ENCODE measurements at regions not wholly inside any gene's neighbourhood (a gene's known extent, or its start where the extent isn't known, plus 50 kb on each side); places are given as distances from the start of the nearest gene placed in this dataset.

GRCh38 chr11:37050311-37050710, 452.3 kb upstream of the RAG2 start:
- no peak for DNase-seq (ENCODE audit: low spot score)

GRCh38 chr11:37040921-37041320, 442.9 kb upstream of the RAG2 start:
- no peak for DNase-seq (ENCODE audit: low spot score)

GRCh38 chr11:37038911-37039310, 440.9 kb upstream of the RAG2 start:
- no peak for DNase-seq (ENCODE audit: low spot score)

GRCh38 chr11:37026741-37027140, 428.7 kb upstream of the RAG2 start:
- DNase-seq (ENCODE audit: low spot score) = no peak

- DNase-seq (ENCODE audit: low spot score) = no peak
These were observed 428.3 kb upstream of the RAG2 start for GRCh38 chr11:37026326-37026725.

GRCh38 chr11:37006563-37006962, 408.5 kb upstream of the RAG2 start:
- no peak for DNase-seq (ENCODE audit: low spot score)

- no peak for DNase-seq (ENCODE audit: low spot score)
These were observed 404.8 kb upstream of the RAG2 start for GRCh38 chr11:37002831-37003230.

GRCh38 chr11:36997656-36998055, 399.6 kb upstream of the RAG2 start:
- no peak for DNase-seq (ENCODE audit: low spot score)

- no peak for DNase-seq (ENCODE audit: low spot score)
These were observed 398.8 kb upstream of the RAG2 start for GRCh38 chr11:36996795-36997194.

GRCh38 chr11:36994208-36994607, 396.2 kb upstream of the RAG2 start:
- DNase-seq (ENCODE audit: low spot score) = no peak

- DNase-seq (ENCODE audit: low spot score) = no peak
These were observed 390.5 kb upstream of the RAG2 start for GRCh38 chr11:36988556-36988955.

- no peak for DNase-seq (ENCODE audit: low spot score)
These were observed 387.5 kb upstream of the RAG2 start for GRCh38 chr11:36985562-36985961.

- no peak for DNase-seq (ENCODE audit: low spot score)
These were observed 378.7 kb upstream of the RAG2 start for GRCh38 chr11:36976741-36977140.

- DNase-seq (ENCODE audit: low spot score) = no peak
These were observed 376.7 kb upstream of the RAG2 start for GRCh38 chr11:36974771-36975170.

GRCh38 chr11:36953976-36954375, 355.9 kb upstream of the RAG2 start:
- DNase-seq (ENCODE audit: low spot score) = no peak

GRCh38 chr11:36948460-36949127, 350.6 kb upstream of the RAG2 start:
- no peak for DNase-seq (ENCODE audit: low spot score)

GRCh38 chr11:36945384-36945783, 347.3 kb upstream of the RAG2 start:
- no peak for DNase-seq (ENCODE audit: low spot score)

- DNase-seq (ENCODE audit: low spot score) = no peak
These were observed 335.4 kb upstream of the RAG2 start for GRCh38 chr11:36933481-36933880.

GRCh38 chr11:36931139-36931538, 333.1 kb upstream of the RAG2 start:
- no peak for DNase-seq (ENCODE audit: low spot score)

GRCh38 chr11:36930256-36930655, 332.2 kb upstream of the RAG2 start:
- no peak for DNase-seq (ENCODE audit: low spot score)

- DNase-seq (ENCODE audit: low spot score) = no peak
These were observed 331.4 kb upstream of the RAG2 start for GRCh38 chr11:36929401-36929800.

- no peak for DNase-seq (ENCODE audit: low spot score)
These were observed 330.6 kb upstream of the RAG2 start for GRCh38 chr11:36928621-36929020.

GRCh38 chr11:36899800-36900199, 301.8 kb upstream of the RAG2 start:
- DNase-seq (ENCODE audit: low spot score) = no peak

- DNase-seq (ENCODE audit: low spot score) = no peak
These were observed 292.8 kb upstream of the RAG2 start for GRCh38 chr11:36890841-36891240.
